Ecto neural progenitor cell (in vitro differentiated cells): ENCODE measurements at regions not wholly inside any gene's neighbourhood (a gene's known extent, or its start where the extent isn't known, plus 50 kb on each side); places are given as distances from the start of the nearest gene placed in this dataset.

ENCODE experiments used
- DNase-seq: peaks from one replicate; pipeline ENCODE4 v3.0.0-alpha.2; 2018; ENCODE audit warnings: low spot score

- no peak for DNase-seq
These were observed 979.7 kb upstream of the SLC10A2 start for GRCh38 chr13:104045907-104046306.

GRCh38 chr13:104043184-104043583 is 977.0 kb upstream of the SLC10A2 start:
- DNase-seq = no peak

GRCh38 chr13:104034891-104035290 is 968.7 kb upstream of the SLC10A2 start:
- no peak for DNase-seq

- DNase-seq = no peak
These were observed 959.1 kb upstream of the SLC10A2 start for GRCh38 chr13:104025303-104025702.

GRCh38 chr13:104024416-104025170 is 958.4 kb upstream of the SLC10A2 start:
- no peak for DNase-seq

- DNase-seq = no peak
These were observed 955.7 kb upstream of the SLC10A2 start for GRCh38 chr13:104021806-104022397.

- DNase-seq = no peak
These were observed 951.1 kb upstream of the SLC10A2 start for GRCh38 chr13:104017317-104017716.

GRCh38 chr13:104015646-104016396 is 949.6 kb upstream of the SLC10A2 start:
- DNase-seq = no peak

GRCh38 chr13:104014803-104015645 is 948.8 kb upstream of the SLC10A2 start:
- no peak for DNase-seq

- peak; percentile 52 for DNase-seq
These were observed 945.5 kb upstream of the SLC10A2 start for GRCh38 chr13:104011505-104012241.

- DNase-seq = no peak
These were observed 942.6 kb upstream of the SLC10A2 start for GRCh38 chr13:104008541-104009435.

- no peak for DNase-seq
These were observed 941.9 kb upstream of the SLC10A2 start for GRCh38 chr13:104008075-104008474.

GRCh38 chr13:104006625-104007075 is 940.4 kb upstream of the SLC10A2 start:
- no peak for DNase-seq

GRCh38 chr13:104004572-104004971 is 938.4 kb upstream of the SLC10A2 start:
- no peak for DNase-seq

- no peak for DNase-seq
These were observed 936.0 kb upstream of the SLC10A2 start for GRCh38 chr13:104002216-104002615.

- no peak for DNase-seq
These were observed 935.5 kb upstream of the SLC10A2 start for GRCh38 chr13:104001766-104002165.

GRCh38 chr13:103996733-103997132 is 930.5 kb upstream of the SLC10A2 start:
- DNase-seq = no peak

GRCh38 chr13:103983948-103984347 is 917.7 kb upstream of the SLC10A2 start:
- no peak for DNase-seq

- no peak for DNase-seq
These were observed 910.2 kb upstream of the SLC10A2 start for GRCh38 chr13:103976371-103976770.

- no peak for DNase-seq
These were observed 907.5 kb upstream of the SLC10A2 start for GRCh38 chr13:103973740-103974139.
